Body of pancreas (tissue), 4 donors: ENCODE measurements at regions not wholly inside any gene's neighbourhood (a gene's known extent, or its start where the extent isn't known, plus 50 kb on each side); places are given as distances from the start of the nearest gene placed in this dataset.

ENCODE experiments used
- POLR2A ChIP-seq, 3 donors: fragments of 450-650 bp; IDR thresholded peaks; one replicate each; pipeline ENCODE4 v1.6.1; 2016; ENCODE audit warnings: antibody characterized with exemption in 3 of 3, mild to moderate bottlenecking in 2 of 3
- TF ChIP-seq, protein P1 (sequence below), 7 experiments: fragments of 450-650 bp in 4 of 7; fragments of 200-600 bp in 3 of 7; sonication (generic) in 3 of 7; IDR thresholded peaks; one replicate each; pipeline ENCODE4 v1.5.1; 2016 to 2019; ENCODE audit warnings: antibody characterized with exemption in 7 of 7

DNA sequence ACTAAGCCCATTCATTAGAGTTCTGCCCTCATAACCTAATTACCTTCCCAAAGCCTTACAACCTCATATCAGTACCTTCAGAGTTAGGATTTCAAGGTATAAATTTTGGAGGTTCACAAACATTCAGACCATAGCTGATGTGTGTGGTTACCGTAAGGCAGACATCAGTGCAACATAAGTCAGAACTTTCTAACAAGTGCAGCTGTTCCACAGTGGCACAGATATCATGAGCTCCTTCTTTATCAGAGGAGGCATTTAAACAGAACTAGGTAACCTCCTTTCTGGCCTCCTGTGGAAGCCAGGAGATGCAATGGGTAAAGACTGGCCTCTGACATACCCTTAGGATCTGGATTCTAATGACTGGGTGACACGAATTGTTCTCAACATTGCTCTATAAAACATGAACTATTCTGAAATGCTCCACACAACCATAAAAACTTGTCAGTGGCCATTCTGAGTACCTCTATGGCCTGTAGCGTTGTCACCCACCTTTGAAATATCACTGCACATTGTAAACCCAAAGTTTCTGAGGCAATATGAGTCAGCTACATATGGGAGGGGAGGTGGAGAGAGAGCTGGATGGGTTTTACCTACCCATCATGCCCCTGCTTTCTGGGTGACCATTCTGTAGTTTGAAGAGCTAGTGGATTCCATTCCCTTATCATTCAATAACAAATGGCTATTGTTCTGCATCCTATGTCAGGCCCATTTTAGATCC is 546.0 kb upstream of the TBL1XR1 start:
- TF ChIP-seq, protein P1, sequence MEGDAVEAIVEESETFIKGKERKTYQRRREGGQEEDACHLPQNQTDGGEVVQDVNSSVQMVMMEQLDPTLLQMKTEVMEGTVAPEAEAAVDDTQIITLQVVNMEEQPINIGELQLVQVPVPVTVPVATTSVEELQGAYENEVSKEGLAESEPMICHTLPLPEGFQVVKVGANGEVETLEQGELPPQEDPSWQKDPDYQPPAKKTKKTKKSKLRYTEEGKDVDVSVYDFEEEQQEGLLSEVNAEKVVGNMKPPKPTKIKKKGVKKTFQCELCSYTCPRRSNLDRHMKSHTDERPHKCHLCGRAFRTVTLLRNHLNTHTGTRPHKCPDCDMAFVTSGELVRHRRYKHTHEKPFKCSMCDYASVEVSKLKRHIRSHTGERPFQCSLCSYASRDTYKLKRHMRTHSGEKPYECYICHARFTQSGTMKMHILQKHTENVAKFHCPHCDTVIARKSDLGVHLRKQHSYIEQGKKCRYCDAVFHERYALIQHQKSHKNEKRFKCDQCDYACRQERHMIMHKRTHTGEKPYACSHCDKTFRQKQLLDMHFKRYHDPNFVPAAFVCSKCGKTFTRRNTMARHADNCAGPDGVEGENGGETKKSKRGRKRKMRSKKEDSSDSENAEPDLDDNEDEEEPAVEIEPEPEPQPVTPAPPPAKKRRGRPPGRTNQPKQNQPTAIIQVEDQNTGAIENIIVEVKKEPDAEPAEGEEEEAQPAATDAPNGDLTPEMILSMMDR (IDR thresholded peaks at IDR 0.05), result no peak
- no peak for TF ChIP-seq POLR2A (IDR thresholded peaks at IDR 0.05)
